Effector CD8-positive, alpha-beta T cell (primary cell): ENCODE measurements at regions not wholly inside any gene's neighbourhood (a gene's known extent, or its start where the extent isn't known, plus 50 kb on each side); places are given as distances from the start of the nearest gene placed in this dataset.

Experiments used
- DNase-seq: peaks from one replicate; lab custom pipeline; 2025; lab: John Stamatoyannopoulos, UW

DNA sequence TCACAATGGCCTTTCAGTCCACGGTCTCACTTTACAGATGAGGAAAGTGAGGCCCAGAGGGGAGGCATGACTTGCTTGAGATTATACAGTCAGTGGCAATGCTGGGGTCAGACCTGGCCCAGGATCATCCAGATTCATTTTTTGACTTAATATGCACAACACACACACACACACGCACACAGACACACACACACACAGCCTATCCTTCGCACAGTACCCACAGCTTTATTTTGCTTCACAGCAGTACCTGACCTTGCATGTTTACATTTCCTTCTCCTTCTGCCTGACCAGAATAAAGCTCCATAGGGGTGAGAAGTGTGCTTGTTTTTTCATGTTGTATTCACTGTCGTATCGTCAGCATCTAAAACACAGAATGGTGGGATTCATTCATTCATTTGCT lies 79.8 kb downstream of the VEGFA start:
- DNase-seq = no peak

DNA sequence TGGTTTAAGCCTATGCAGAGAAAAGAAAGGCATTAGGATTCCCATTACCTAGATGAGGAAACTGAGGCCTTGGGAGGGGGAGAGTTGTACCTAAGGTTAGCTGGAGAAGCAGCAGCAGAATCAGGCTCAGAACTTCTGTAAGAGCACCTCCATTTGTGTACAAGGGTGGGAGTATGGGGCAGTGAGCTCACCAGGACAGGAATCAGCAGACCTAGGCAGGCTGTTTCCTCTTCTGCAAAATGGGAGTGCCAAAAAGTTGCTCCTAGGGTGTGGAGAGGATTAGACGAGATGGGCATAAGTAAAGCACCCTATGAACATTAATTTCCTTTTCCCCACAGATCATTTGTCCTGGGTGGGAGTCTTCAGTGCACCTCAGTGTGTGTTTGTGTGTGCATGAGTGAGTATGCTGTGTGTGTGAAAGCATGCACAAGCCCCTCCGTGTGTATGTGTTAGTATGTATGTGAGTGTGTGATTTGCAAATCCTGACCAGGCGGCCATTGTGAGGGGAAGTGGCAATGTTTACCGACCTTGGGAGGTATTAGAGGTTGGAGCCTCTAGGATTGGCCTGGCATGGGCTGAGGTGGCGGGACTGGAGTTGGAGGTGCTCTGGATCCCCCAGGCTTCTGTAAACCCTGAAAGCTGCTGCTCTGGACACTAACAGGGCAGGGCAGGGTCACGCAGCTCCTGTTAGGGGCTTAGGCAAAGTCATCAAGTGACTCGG lies 78.8 kb downstream of the VEGFA start:
- DNase-seq = no peak

DNA sequence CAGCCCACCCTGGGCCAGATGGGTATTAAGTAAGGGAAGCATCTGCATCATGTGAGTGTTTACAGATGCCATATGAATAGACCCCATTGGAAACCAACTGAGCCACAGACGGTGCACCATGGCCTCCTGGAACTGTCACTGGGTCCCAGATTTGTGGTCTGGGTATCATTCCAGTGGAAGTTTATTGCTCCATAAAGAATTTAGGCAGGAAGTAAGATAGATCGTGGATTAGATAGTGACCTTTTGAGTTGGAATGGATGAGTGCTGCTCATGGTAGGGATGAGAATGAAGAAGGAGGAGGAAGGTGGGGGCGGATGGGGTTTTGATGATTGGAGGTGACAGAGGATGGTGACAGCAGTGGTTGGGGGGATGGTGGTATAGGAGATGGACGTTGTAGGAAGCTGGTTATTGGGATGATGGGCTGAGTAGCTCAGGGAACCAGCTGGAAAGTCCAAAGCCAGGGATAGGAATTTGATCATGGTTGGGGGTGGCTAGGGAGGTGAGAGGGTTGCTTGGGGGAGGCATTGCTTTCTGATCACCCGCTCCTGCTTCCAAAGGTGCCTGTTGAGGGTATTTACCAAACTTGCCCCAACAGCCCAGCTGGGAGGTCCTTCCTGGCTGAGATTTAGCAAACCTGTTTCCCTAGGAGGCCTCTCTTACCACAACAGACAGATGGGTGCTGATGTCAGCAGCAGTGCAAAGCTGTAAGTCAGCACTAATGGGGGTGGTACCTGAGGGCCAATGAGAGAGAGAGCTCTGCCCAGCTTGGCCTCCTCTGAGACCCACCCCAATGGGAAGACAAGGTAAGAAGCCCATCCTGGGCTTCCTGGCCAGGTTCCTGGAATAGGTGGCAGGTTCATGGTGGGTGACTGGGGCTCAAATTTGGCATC lies 78.0 kb downstream of the VEGFA start:
- DNase-seq = no peak

DNA sequence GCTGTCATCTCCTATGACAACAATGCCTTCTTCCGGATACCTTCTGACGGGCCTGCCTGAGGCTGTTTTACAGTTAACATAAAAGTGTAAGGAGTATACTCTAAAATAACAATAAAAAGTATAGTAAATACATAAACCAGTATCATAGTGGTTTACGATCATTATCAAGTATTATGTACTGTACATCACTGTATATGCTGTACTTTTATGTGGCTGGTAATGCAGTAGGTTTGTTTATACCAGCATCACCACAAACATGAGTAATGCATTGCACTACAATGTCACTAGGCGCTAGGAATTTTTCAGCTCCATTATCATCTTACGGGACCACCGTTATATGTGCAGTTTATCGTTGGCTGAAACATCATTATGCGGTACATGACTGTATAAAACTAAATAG lies 76.5 kb downstream of the VEGFA start:
- DNase-seq = no peak

DNA sequence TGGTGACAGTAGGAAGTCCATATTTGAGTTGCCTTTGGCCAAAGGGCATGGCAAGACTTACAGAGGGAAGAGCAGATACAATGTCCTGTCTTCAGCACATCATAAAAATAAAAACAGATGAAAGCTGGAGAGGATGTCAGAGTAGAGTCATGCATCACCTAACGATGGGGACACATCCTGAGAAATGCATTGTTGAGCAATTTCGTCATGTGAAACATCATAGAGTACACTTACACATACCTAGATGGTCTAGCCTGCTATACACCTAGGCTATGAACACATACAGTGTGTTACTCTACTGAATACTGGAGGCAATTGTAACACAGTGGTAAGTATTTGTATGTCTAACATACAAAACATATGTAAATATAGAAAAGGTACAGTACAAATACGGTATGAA lies 75.6 kb downstream of the VEGFA start:
- DNase-seq = no peak

DNA sequence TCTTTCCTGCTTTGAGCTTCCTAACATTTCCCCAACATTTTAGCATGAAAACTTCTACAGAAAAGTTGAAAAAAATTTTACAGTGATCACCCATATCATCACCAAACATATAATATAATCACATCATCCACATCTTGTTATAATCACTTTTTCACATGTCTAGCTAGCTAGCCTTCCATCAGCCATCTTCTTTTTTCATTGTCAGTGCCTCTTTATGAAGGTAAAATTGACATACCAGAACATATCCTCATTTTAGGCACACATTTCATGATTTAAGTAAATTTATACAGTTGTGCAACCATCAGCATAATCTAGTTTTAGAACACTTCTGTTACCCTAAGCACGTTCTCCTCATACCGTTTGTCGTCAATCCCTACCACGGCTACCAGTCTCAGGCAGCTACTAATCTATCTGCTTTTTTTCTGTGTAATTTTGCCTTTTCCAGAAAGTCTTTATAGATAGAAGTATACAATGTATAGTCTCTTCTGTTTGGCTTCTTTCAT lies 73.7 kb downstream of the VEGFA start:
- DNase-seq = no peak

DNA sequence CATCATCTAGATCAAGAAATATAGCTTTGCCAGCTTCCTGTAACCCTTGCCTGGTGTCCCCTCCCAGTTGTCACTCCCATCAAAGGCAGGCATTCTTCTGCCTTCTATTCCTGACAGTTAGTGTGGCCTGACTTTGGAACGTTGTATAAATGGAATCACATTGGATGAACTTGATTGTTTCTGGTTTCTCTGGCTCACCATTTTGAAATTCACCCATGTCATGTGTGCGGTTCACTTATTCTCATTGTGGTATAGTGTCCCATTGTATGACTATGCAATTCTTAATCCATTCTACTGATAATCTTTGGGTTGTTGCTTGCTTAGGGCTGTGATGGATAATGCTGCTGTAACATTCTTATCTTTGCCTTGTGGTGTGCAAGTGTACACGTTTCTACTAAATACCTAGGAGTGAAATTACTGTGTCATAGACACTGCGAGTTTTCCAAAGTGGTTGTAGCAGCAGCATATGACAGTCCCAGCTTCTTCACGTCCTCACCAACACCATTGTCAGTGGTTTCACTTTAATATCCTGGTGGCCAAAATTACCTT lies 73.2 kb downstream of the VEGFA start:
- no peak for DNase-seq

DNA sequence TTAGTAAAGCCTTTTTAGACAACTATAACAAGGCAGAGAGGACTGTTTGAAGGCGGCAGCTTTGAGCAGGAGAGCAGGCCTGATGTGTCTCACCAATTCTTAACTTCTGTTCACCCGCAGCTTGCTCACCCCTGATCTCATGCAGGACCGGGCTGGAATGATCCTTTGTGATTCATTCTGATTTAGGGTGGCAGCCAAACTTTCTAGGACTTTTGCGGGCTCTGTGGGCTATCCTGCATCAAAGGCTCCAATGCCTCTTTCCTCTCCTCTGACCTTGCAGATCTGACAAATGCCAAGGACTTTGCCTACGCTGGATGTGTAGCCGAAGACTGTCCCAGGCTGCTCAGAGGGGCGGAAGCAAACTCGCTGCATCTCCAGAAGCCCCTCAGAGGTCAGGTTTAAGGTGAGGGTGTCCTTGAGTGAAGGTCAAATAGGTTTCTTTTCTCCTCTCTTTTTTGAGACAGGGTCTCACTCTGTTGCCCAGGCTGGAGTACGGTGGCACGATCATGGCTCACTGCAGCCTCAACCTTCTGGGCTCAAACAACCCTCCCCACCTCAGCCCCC lies 72.3 kb downstream of the VEGFA start:
- no peak for DNase-seq

DNA sequence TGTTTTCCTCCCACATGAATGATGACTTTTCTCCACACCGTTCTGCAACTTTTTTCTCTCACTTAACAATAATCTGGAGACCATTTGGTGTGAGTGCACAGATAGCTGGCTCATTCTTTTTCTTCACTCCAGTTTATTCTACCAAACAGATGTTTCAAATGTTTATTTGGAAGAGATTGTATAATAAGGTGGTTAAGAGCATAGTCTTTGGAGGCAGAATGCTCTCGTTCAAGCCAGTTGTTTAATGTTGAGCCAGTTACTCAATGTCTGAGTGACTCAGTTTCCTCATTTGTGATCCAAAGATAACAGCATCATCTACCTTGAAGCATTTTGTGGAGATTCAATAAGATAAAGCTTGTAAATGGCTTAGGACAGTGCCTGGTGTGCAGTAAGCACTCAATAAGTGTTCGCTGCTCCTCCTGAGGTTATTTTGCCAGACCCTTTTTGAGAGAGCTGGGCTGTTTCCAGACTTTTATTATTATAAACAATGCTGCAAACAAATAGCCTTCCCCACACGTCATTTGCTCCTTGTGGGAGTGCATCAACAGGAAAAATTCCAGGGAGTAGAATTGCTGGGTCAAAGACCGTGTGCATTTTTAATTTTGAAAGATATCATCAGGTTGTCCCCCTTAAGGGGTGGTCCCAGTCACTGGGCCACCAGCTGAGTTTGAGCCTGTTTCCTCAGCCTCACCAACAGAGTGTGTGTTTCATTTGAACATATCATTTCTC lies 70.6 kb downstream of the VEGFA start:
- DNase-seq = no peak

DNA sequence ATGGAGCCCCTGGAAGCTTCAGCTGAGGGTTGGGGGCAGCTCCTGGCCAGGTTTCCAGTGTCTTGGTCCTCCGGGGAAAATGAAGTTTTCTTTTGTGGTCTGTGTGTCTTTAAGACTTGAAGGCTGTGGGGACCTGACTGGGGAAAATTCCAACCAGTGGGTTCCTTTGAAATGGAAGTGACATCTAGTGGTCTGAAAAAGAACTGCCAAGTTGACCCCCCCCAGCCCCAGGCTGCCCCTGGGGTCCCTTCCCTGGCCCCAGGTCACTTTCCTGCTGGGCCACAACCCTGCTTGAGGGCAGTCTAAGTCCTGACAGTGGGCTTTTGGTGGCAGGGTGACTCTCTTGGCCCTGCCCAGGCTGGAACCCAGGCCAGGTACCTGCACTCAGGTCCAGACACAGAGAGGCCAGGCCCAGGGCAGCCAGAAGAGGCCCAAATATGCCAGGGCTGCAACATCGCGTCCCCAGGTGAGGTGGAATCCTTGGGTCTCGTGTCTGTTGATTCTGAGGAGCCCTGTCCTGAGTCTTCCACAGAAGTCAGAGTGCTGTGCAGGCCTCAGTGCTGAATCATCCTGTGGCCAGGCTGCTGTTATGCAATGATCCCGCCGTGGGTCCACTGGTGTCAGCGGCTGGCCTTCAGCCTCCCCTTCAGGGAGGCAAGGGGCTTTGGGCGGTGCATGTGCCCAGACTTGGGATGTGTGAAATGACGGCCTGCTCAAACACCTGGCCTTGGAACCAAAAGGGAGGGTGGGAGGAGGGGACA lies 68.4 kb downstream of the VEGFA start:
- no peak for DNase-seq

DNA sequence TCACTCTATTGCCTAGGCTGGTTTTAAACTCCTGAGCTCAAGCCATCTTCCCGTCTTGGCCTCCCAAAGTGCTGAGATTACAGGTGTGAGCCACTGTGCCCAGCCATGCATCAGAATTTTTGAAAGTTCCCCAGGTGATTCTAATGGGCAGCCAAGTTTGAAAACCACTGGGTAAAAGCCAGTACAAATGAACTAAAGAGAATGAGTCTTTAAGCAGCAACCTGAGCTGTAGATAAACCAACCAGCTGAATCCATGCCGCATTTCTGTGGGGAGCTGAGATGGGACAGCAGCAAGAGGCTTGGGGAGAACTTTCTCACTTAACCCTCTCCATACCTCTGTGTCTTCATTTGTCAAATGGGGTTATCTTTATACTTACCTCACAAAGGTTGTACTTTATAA lies 67.5 kb downstream of the VEGFA start:
- no peak for DNase-seq

DNA sequence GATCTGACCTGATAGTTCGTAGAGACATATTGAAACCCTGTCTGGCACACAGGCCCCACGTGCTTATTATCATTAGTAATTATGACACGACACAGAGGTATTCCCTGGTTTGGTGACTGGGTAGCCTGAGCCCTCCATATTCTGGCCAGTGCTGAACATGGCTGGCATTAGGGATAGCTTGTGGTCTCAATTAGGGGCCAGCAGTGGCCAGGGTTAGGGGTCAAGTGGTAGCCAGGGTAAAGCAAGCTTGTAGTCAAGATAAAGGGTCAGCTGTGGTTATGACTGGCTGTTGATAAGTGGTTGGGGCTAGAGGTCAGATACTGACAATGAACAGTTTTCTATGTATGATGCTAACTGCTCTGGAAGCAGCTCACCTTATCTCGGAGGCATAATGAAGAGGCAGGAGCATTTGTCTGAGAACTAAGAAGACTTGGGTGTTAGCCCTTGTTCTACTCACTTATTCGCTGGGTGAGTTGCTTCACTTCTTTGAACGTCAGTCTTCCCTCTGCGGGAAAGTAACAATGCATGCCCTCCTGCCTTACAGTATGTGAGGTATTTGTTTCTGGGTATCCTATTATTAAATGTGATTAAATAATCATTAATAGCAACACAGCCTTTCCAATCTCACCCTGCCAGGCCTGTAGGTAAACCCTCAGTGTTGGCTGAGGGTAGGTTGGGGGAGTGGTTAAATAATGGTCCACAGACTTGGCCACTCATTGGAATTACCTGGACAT lies 66.7 kb downstream of the VEGFA start:
- no peak for DNase-seq
